H1 (cell line): ENCODE measurements at regions not wholly inside any gene's neighbourhood (a gene's known extent, or its start where the extent isn't known, plus 50 kb on each side); places are given as distances from the start of the nearest gene placed in this dataset.

Experiments
- CTCF ChIA-PET: fragments of 300-600 bp; sonication (Branson Sonifier 250); formaldehyde crosslinking; loops from one replicate; lab custom pipeline; 2021; ENCODE audit not compliant: partially characterized antibody; lab: Charles Lee
- POLR2A ChIA-PET: fragments of 300-600 bp; sonication (Branson Sonifier 250); formaldehyde crosslinking; loops from one replicate; lab custom pipeline; 2021; ENCODE audit warnings: inconsistent platforms; ENCODE audit not compliant: partially characterized antibody; lab: Charles Lee
- DNase-seq, 2 experiments: peaks; one replicate each; pipeline versions ENCODE4 v3.0.0 to v3.0.0-alpha.2; 2010 to 2022; ENCODE audit warnings: low spot score in 2 of 2, low read depth in 1 of 2, mixed read lengths in 1 of 2
- FAIRE-seq: peaks from 2 replicates; lab custom pipeline; 2011; peaks lifted over from hg19 to GRCh38; lab: Jason Lieb, UNC
- H2AFZ ChIP-seq: 2 replicates; pipeline ENCODE4 v1.8.1; 2012; ENCODE audit warnings: low read length, inconsistent platforms
- H2AK5ac ChIP-seq: 2 replicates; pipeline ENCODE4 v1.6.1; 2013; ENCODE audit warnings: low read depth, low read length
- H2BK120ac ChIP-seq: replicated peaks from 2 replicates; pipeline ENCODE3; 2013; ENCODE audit warnings: low read depth, low read length, inconsistent platforms
- H2BK12ac ChIP-seq: 2 replicates; pipeline ENCODE4 v1.6.1; 2013; ENCODE audit warnings: low read depth, low read length
- H2BK15ac ChIP-seq: 2 replicates; pipeline ENCODE4 v1.6.1; 2013; ENCODE audit warnings: low read length
- H2BK20ac ChIP-seq: 2 replicates; pipeline ENCODE4 v1.6.1; 2013; ENCODE audit warnings: low read length
- H2BK5ac ChIP-seq: 2 replicates; pipeline ENCODE4 v1.6.1; 2013; ENCODE audit warnings: low read depth, low read length
- H3K14ac ChIP-seq: 2 replicates; pipeline ENCODE4 v1.6.1; 2013; ENCODE audit warnings: inconsistent platforms; ENCODE audit not compliant: insufficient read length
- H3K18ac ChIP-seq: 2 replicates; pipeline ENCODE4 v1.6.1; 2013; ENCODE audit warnings: low read length; ENCODE audit errors: extremely low read depth
- H3K23ac ChIP-seq: 2 replicates; pipeline ENCODE4 v1.6.1; 2013; ENCODE audit warnings: inconsistent platforms; ENCODE audit not compliant: insufficient read length
- H3K23me2 ChIP-seq: 2 replicates; pipeline ENCODE4 v1.6.1; 2013; ENCODE audit warnings: low read depth, low read length
- H3K27ac ChIP-seq: 2 replicates; pipeline ENCODE4 v1.6.1; 2011; ENCODE audit warnings: low read depth, low read length, inconsistent platforms
- H3K27me3 ChIP-seq, 4 experiments: replicated peaks in 1 of 4; 1 replicate in 1 of 4; 2 replicates in 3 of 4; pipeline versions ENCODE4 v1.6.1 to v1.8.1; 2011 to 2013; ENCODE audit warnings: low read length in 3 of 4, mild to moderate bottlenecking in 3 of 4, inconsistent platforms in 2 of 4, mixed read lengths in 2 of 4, moderate library complexity in 1 of 4; ENCODE audit not compliant: control insufficient read depth in 3 of 4, insufficient read depth in 3 of 4; ENCODE audit errors: extremely low read depth in 1 of 4
- H3K36me3 ChIP-seq, 4 experiments: 2 replicates each; pipeline versions ENCODE4 v1.6.1 to v1.8.1; 2011 to 2013; ENCODE audit warnings: mild to moderate bottlenecking in 4 of 4, low read length in 3 of 4, moderate library complexity in 2 of 4, control low read depth in 1 of 4, inconsistent platforms in 1 of 4; ENCODE audit not compliant: insufficient read depth in 4 of 4, control insufficient read depth in 2 of 4
- H3K4ac ChIP-seq: replicated peaks from 2 replicates; pipeline ENCODE3; 2013; ENCODE audit warnings: low read length, low read depth, mixed read lengths, inconsistent platforms; ENCODE audit not compliant: insufficient read length
- H3K4me1 ChIP-seq, 4 experiments: replicated peaks in 1 of 4; 1 replicate in 1 of 4; 2 replicates in 3 of 4; pipeline versions ENCODE4 v1.6.1 to v1.8.1; 2011 to 2013; ENCODE audit warnings: low read length in 3 of 4, inconsistent platforms in 2 of 4, mixed read lengths in 1 of 4; ENCODE audit not compliant: insufficient read depth in 4 of 4, control insufficient read depth in 3 of 4
- H3K4me2 ChIP-seq, 2 experiments: 2 replicates each; pipeline versions ENCODE4 v1.6.1 to v1.8.1; 2011 to 2013; ENCODE audit warnings: low read depth in 2 of 2, low read length in 2 of 2, control low read depth in 1 of 2, inconsistent platforms in 1 of 2, mild to moderate bottlenecking in 1 of 2; ENCODE audit not compliant: insufficient read depth in 1 of 2
- H3K4me3 ChIP-seq, 4 experiments: fragments of 200-600, 300-600 bp in 1 of 4; sonication (generic), shearing (Covaris generic), sonication (Bioruptor Twin) in 1 of 4; 2 replicates each; pipeline versions ENCODE4 v1.5.1 to v1.8.1; 2011 to 2016; ENCODE audit warnings: low read length in 4 of 4, low read depth in 3 of 4, control low read depth in 2 of 4, inconsistent platforms in 2 of 4, mild to moderate bottlenecking in 2 of 4, mixed read lengths in 1 of 4, moderate library complexity in 1 of 4; ENCODE audit not compliant: insufficient read depth in 2 of 4; ENCODE audit errors: extremely low read depth in 1 of 4
- H3K56ac ChIP-seq: replicated peaks from 2 replicates; pipeline ENCODE3; 2013; ENCODE audit warnings: low read depth, mild to moderate bottlenecking, mixed read lengths, low read length, inconsistent platforms; ENCODE audit not compliant: insufficient read length
- H3K79me1 ChIP-seq: 2 replicates; pipeline ENCODE4 v1.6.1; 2013; ENCODE audit warnings: low read depth, low read length, control low read depth
- H3K79me2 ChIP-seq, 2 experiments: 2 replicates each; pipeline versions ENCODE4 v1.6.1 to v1.8.1; 2012 to 2013; ENCODE audit warnings: low read length in 2 of 2, mild to moderate bottlenecking in 2 of 2, inconsistent platforms in 1 of 2; ENCODE audit not compliant: insufficient read depth in 2 of 2, control insufficient read depth in 1 of 2
- H3K9ac ChIP-seq, 4 experiments: replicated peaks in 1 of 4; 1 replicate in 1 of 4; 2 replicates in 3 of 4; pipeline versions ENCODE4 v1.6.1 to v1.8.1; 2011 to 2013; ENCODE audit warnings: low read depth in 3 of 4, low read length in 3 of 4, control low read depth in 2 of 4, mild to moderate bottlenecking in 2 of 4, moderate library complexity in 2 of 4, inconsistent platforms in 1 of 4; ENCODE audit errors: extremely low read depth in 1 of 4
- H3K9me3 ChIP-seq, 2 experiments: 2 replicates each; pipeline versions ENCODE4 v1.6.1 to v1.8.1; 2012 to 2013; ENCODE audit warnings: mild to moderate bottlenecking in 2 of 2, moderate library complexity in 2 of 2, control low read depth in 1 of 2, inconsistent platforms in 1 of 2, low read depth in 1 of 2, low read length in 1 of 2, mixed read lengths in 1 of 2; ENCODE audit not compliant: insufficient read depth in 2 of 2
- H4K20me1 ChIP-seq, 2 experiments: replicated peaks in 1 of 2; 2 replicates each; pipeline versions ENCODE3 to v1.8.1; 2011 to 2013; ENCODE audit warnings: inconsistent platforms in 2 of 2, low read length in 2 of 2, mild to moderate bottlenecking in 1 of 2; ENCODE audit not compliant: insufficient read depth in 2 of 2, control insufficient read depth in 1 of 2
- H4K5ac ChIP-seq: 2 replicates; pipeline ENCODE4 v1.6.1; 2013; ENCODE audit warnings: low read length, low read depth, mixed read lengths, inconsistent platforms; ENCODE audit not compliant: insufficient read length
- H4K8ac ChIP-seq: 2 replicates; pipeline ENCODE4 v1.8.0; 2013; ENCODE audit warnings: mild to moderate bottlenecking, moderate library complexity, low read length, inconsistent platforms; ENCODE audit not compliant: insufficient read depth; ENCODE audit errors: extremely low read depth
- H4K91ac ChIP-seq: replicated peaks from 2 replicates; pipeline ENCODE3; 2013; ENCODE audit warnings: low read length, mixed read lengths, inconsistent platforms; ENCODE audit not compliant: insufficient read length
- ASH2L ChIP-seq: fragments of 200-600, 300-600 bp; sonication (generic); IDR thresholded peaks from one replicate; pipeline ENCODE4 v1.7.1; 2017; ENCODE audit warnings: low read length
- ATF3 ChIP-seq: IDR thresholded peaks from 2 replicates; pipeline ENCODE4 v1.6.1; 2011; ENCODE audit warnings: low read depth, mild to moderate bottlenecking, low read length; ENCODE audit not compliant: insufficient read depth
- CHD1 ChIP-seq: IDR thresholded peaks from 2 replicates; pipeline ENCODE4 v1.6.1; 2012; ENCODE audit warnings: low read depth, low read length, improper control_type of control experiment
- EZH2 ChIP-seq: fragments of 200-600 bp; sonication (generic); IDR thresholded peaks from 2 replicates; pipeline ENCODE4 v1.7.1; 2012; ENCODE audit warnings: low read depth, mild to moderate bottlenecking, moderate library complexity, low read length, inconsistent platforms; ENCODE audit not compliant: severe bottlenecking
- GTF2F1 ChIP-seq: IDR thresholded peaks from 2 replicates; pipeline ENCODE4 v1.6.1; 2012; ENCODE audit warnings: low read depth, low read length, improper control_type of control experiment, borderline replicate concordance
- MAX ChIP-seq: IDR thresholded peaks from 2 replicates; pipeline ENCODE4 v1.6.1; 2012; ENCODE audit warnings: inconsistent platforms
- POLR2AphosphoS5 ChIP-seq: IDR thresholded peaks from 2 replicates; pipeline ENCODE4 v1.6.1; 2011; ENCODE audit warnings: low read depth, low read length
- RFX5 ChIP-seq: IDR thresholded peaks from 2 replicates; pipeline ENCODE4 v1.6.1; 2011; ENCODE audit warnings: low read depth, low read length, improper control_type of control experiment, borderline replicate concordance
- RNF2 ChIP-seq: fragments of 200-900, 300-1000 bp; sonication (generic); IDR thresholded peaks from 2 replicates; pipeline ENCODE4 v1.7.1; 2016; ENCODE audit warnings: borderline replicate concordance, low read depth, mild to moderate bottlenecking, antibody characterized with exemption, low read length; ENCODE audit not compliant: poor library complexity, severe bottlenecking; ENCODE audit errors: missing control alignments
- SIN3A ChIP-seq, 2 experiments: IDR thresholded peaks in 1 of 2; conservative IDR thresholded peaks in 1 of 2; 2 replicates each; pipeline ENCODE4 v1.6.1; 2011 to 2012; ENCODE audit warnings: low read length in 2 of 2, improper control_type of control experiment in 1 of 2, low read depth in 1 of 2, mild to moderate bottlenecking in 1 of 2
- SIX5 ChIP-seq: IDR thresholded peaks from 2 replicates; pipeline ENCODE4 v1.6.1; 2011; ENCODE audit warnings: mild to moderate bottlenecking, low read depth, low read length
- TBP ChIP-seq: IDR thresholded peaks from 2 replicates; pipeline ENCODE4 v1.6.1; 2011; ENCODE audit warnings: low read depth, low read length, improper control_type of control experiment
- USF2 ChIP-seq: IDR thresholded peaks from 2 replicates; pipeline ENCODE4 v1.6.1; 2011; ENCODE audit warnings: low read length, improper control_type of control experiment
- WGBS, 2 experiments: shearing (Covaris generic) in 1 of 2; methylation state at CpG; one replicate each; pipeline versions ENCODE4 v1.1.6 to v1.1.7; 2013 to 2015; ENCODE audit warnings: low lambda C conversion rate in 2 of 2, mixed read lengths in 2 of 2, inconsistent platforms in 1 of 2, low coverage in 1 of 2, missing lambda C conversion rate in 1 of 2; ENCODE audit not compliant: insufficient replicate concordance in 2 of 2, insufficient coverage in 1 of 2, insufficient read length in 1 of 2; ENCODE audit errors: extremely low coverage in 1 of 2, missing lambda C conversion rate in 1 of 2; 5-methylcytosine and 5-hydroxymethylcytosine counted together

GRCh38 chr1:82264802-82265201 is 464.1 kb downstream of the ADGRL2 start:
- Histone ChIP-seq H2BK120ac (no peak overlapping the region), H3K4me2 (no peak overlapping the region), H3K18ac (no peak overlapping the region), H3K27ac (no peak overlapping the region), H3K14ac (no peak overlapping the region), H4K5ac (no peak overlapping the region), H3K4me3 (no peak overlapping the region), H4K91ac (no peak overlapping the region), H2BK5ac (no peak overlapping the region), H3K79me2 (no peaks in the 10 kb centered on the region), H2AK5ac (no peak overlapping the region), H2AFZ (no peak overlapping the region), H2BK15ac (no peak overlapping the region), H3K27me3 (no peaks in the 10 kb centered on the region), H3K9ac (no peak overlapping the region), H3K56ac (no peak overlapping the region), H2BK20ac (no peak overlapping the region), H3K4ac (no peak overlapping the region), H3K36me3 (no peaks in the 10 kb centered on the region), H3K79me1 (no peaks in the 10 kb centered on the region), H3K23ac (no peak overlapping the region), H3K9me3 (no peaks in the 10 kb centered on the region), H2BK12ac (no peak overlapping the region), H3K23me2 (no peaks in the 10 kb centered on the region), H4K20me1 (no peaks in the 10 kb centered on the region), H4K8ac (no peak overlapping the region), H3K4me1 (no peaks in the 10 kb centered on the region)
- ChIA-PET POLR2A (no interaction called here), CTCF (interaction anchor here (0.8 kb wide), 1 partner anchor 32 kb away, joined by 3 read pairs; no protein-coding TSS in a partner anchor)
- WGBS, 2 experiments, result 91% methylated on average over 3 of the region's 3 CpGs; no CpG with 5 or more reads in 1 of the 2 experiments
- FAIRE-seq, result no peak
- DNase-seq, result no peak
- TF ChIP-seq EZH2 (no peak), RFX5 (no peak), ATF3 (no peak), ASH2L (no peak), POLR2AphosphoS5 (no peak), RNF2 (no peak), SIN3A (conservative IDR thresholded peaks at IDR 0.05 in 1 of 2, IDR thresholded peaks at IDR 0.05 in 1 of 2; ENCODE audit: low read depth in 1 of 2, low read length in 2 of 2) (no peak), SIX5 (no peak), USF2 (no peak), GTF2F1 (no peak), TBP (no peak), MAX (no peak), CHD1 (no peak)
